DLD1 (cell line): ENCODE measurements at regions not wholly inside any gene's neighbourhood (a gene's known extent, or its start where the extent isn't known, plus 50 kb on each side); places are given as distances from the start of the nearest gene placed in this dataset.
"Not testable (repeated sequence)": the region's sequence is repeated elsewhere in the genome, so short reads cannot be mapped to it uniquely, and the experiment has no call there.

Source experiments
- in situ Hi-C: cut with HindIII; loops from 2 replicates; pipeline ENCODE4 v1.10.0; 2017; ENCODE audit warnings: low sequenced_read_pairs

- in situ Hi-C loops, result no loop called here
Measured at GRCh38 chr4:186954509-186954908, 230.9 kb upstream of the FAT1 start.

- in situ Hi-C loops, result no loop called here
Measured at GRCh38 chr4:186954956-186955355, 231.3 kb upstream of the FAT1 start.

- in situ Hi-C loops, result no loop called here
Measured at GRCh38 chr4:186957952-186958555, 234.4 kb upstream of the FAT1 start.

GRCh38 chr4:186958726-186959350 lies 235.2 kb upstream of the FAT1 start:
- in situ Hi-C loops, result no loop called here

GRCh38 chr4:186979961-186980745 lies 256.5 kb upstream of the FAT1 start:
- in situ Hi-C loops, result no loop called here

- in situ Hi-C loops, result no loop called here
Measured at GRCh38 chr4:186981161-186981560, 257.5 kb upstream of the FAT1 start.

GRCh38 chr4:186982160-186982559 lies 258.5 kb upstream of the FAT1 start:
- in situ Hi-C loops, result no loop called here

- in situ Hi-C loops, result no loop called here
Measured at GRCh38 chr4:186984105-186984644, 260.5 kb upstream of the FAT1 start.

- in situ Hi-C loops, result no loop called here
Measured at GRCh38 chr4:186999686-187000085, 276.0 kb upstream of the FAT1 start.

- in situ Hi-C loops, result no loop called here
Measured at GRCh38 chr4:187000281-187000680, 276.6 kb upstream of the FAT1 start.

- in situ Hi-C loops, result not testable (repeated sequence)
Measured at GRCh38 chr4:187002133-187002532, 278.5 kb upstream of the FAT1 start.

- in situ Hi-C loops, result no loop called here
Measured at GRCh38 chr4:187004628-187005027, 281.0 kb upstream of the FAT1 start.

GRCh38 chr4:187006189-187006618 lies 282.5 kb upstream of the FAT1 start:
- in situ Hi-C loops, result no loop called here

GRCh38 chr4:187010052-187010451 lies 286.4 kb upstream of the FAT1 start:
- in situ Hi-C loops, result no loop called here

- in situ Hi-C loops, result no loop called here
Measured at GRCh38 chr4:187016101-187016500, 292.4 kb upstream of the FAT1 start.

GRCh38 chr4:187017147-187017546 lies 293.5 kb upstream of the FAT1 start:
- in situ Hi-C loops, result no loop called here

- in situ Hi-C loops, result no loop called here
Measured at GRCh38 chr4:187019896-187020295, 296.2 kb upstream of the FAT1 start.

GRCh38 chr4:187020676-187021075 lies 297.0 kb upstream of the FAT1 start:
- in situ Hi-C loops, result no loop called here

- in situ Hi-C loops, result no loop called here
Measured at GRCh38 chr4:187021436-187022205, 298.0 kb upstream of the FAT1 start.

GRCh38 chr4:187027272-187027671 lies 303.6 kb upstream of the FAT1 start:
- in situ Hi-C loops, result no loop called here

- in situ Hi-C loops, result no loop called here
Measured at GRCh38 chr4:187042251-187042650, 318.6 kb upstream of the FAT1 start.
